T-cell (primary cell): ENCODE measurements at regions not wholly inside any gene's neighbourhood (a gene's known extent, or its start where the extent isn't known, plus 50 kb on each side); places are given as distances from the start of the nearest gene placed in this dataset.

Experiments
- ATAC-seq, 4 experiments: fragments of 200-7000 bp in 3 of 4; fragments of 150-1000 bp in 1 of 4; cut with Tn5 transposase; replicated peaks in 1 of 4; 1 replicate in 3 of 4; 2 replicates in 1 of 4; pipeline ENCODE4 v1.10.0; 2021; ENCODE audit warnings: moderate library complexity in 3 of 4, mild to moderate bottlenecking in 2 of 4, moderate number of reproducible peaks in 1 of 4
- CTCF ChIA-PET, 2 donors: fragments of 300-600 bp; sonication (Branson Sonifier 250); formaldehyde crosslinking; loops; one replicate each; lab custom pipeline; 2022; ENCODE audit warnings: antibody characterized with exemption in 2 of 2; lab: Charles Lee
- POLR2A ChIA-PET, 2 donors: fragments of 300-600 bp; sonication (Branson Sonifier 250); formaldehyde crosslinking; loops; one replicate each; lab custom pipeline; 2022; ENCODE audit warnings: antibody characterized with exemption in 2 of 2; lab: Charles Lee
- DNase-seq, 35 experiments: peaks; one replicate each; pipeline versions ENCODE4 v3.0.0 to v3.0.0-alpha.2; 2013 to 2023
- H3K27ac ChIP-seq: one replicate; pipeline ENCODE4 v1.5.1; 2013; ENCODE audit warnings: low read length
- H3K27me3 ChIP-seq, 2 experiments: replicated peaks in 1 of 2; 1 replicate in 1 of 2; 2 replicates in 1 of 2; pipeline versions ENCODE4 v1.6.1 to v1.7.0; 2013; ENCODE audit warnings: low read length in 1 of 2, mixed read lengths in 1 of 2; ENCODE audit not compliant: control insufficient read depth in 2 of 2, insufficient read depth in 2 of 2; ENCODE audit errors: extremely low read depth in 1 of 2
- H3K36me3 ChIP-seq, 2 donors: 1 replicate in 1 of 2; 2 replicates in 1 of 2; pipeline versions ENCODE4 v1.6.1 to v1.7.0; 2013; ENCODE audit warnings: low read length in 1 of 2; ENCODE audit not compliant: control insufficient read depth in 2 of 2, insufficient read depth in 1 of 2; ENCODE audit errors: extremely low read depth in 1 of 2
- H3K4me1 ChIP-seq, 2 experiments: 1 replicate in 1 of 2; 2 replicates in 1 of 2; pipeline versions ENCODE4 v1.6.1 to v1.7.0; 2013; ENCODE audit warnings: low read length in 2 of 2, mixed read lengths in 1 of 2; ENCODE audit not compliant: insufficient read depth in 2 of 2, control insufficient read depth in 1 of 2; ENCODE audit errors: extremely low read depth in 1 of 2
- H3K4me3 ChIP-seq, 2 donors: 1 replicate in 1 of 2; 2 replicates in 1 of 2; pipeline versions ENCODE4 v1.5.1 to v1.7.0; 2013; ENCODE audit warnings: mild to moderate bottlenecking in 2 of 2, low read length in 1 of 2, moderate library complexity in 1 of 2; ENCODE audit not compliant: control insufficient read depth in 1 of 2; ENCODE audit errors: extremely low read depth in 1 of 2
- H3K9me3 ChIP-seq: 2 replicates; pipeline ENCODE4 v1.7.0; 2013
- H3K27ac Mint-ChIP-seq, 2 donors: one replicate each; pipeline ENCODE4 v1.8.0; 2020 to 2021; ENCODE audit warnings: mild to moderate bottlenecking in 2 of 2, mixed read lengths in 2 of 2
- H3K27me3 Mint-ChIP-seq, 2 donors: one replicate each; pipeline ENCODE4 v1.8.0; 2021 to 2022; ENCODE audit warnings: mixed read lengths in 2 of 2
- H3K36me3 Mint-ChIP-seq: one replicate; pipeline ENCODE4 v1.8.0; 2021; ENCODE audit warnings: mixed read lengths
- H3K4me1 Mint-ChIP-seq, 3 donors: one replicate each; pipeline ENCODE4 v1.8.0; 2020 to 2022; ENCODE audit warnings: mixed read lengths in 3 of 3, mild to moderate bottlenecking in 1 of 3
- H3K4me3 Mint-ChIP-seq, 3 donors: one replicate each; pipeline ENCODE4 v1.8.0; 2020 to 2022; ENCODE audit warnings: mild to moderate bottlenecking in 3 of 3, mixed read lengths in 3 of 3, moderate library complexity in 3 of 3
- H3K9me3 Mint-ChIP-seq, 3 donors: one replicate each; pipeline ENCODE4 v1.8.0; 2020 to 2022; ENCODE audit warnings: mixed read lengths in 3 of 3
- WGBS: methylation state at CpG from one replicate; pipeline ENCODE4 v1.1.5; 2013; ENCODE audit warnings: missing lambda C conversion rate; ENCODE audit not compliant: insufficient coverage; 5-methylcytosine and 5-hydroxymethylcytosine counted together

DNA sequence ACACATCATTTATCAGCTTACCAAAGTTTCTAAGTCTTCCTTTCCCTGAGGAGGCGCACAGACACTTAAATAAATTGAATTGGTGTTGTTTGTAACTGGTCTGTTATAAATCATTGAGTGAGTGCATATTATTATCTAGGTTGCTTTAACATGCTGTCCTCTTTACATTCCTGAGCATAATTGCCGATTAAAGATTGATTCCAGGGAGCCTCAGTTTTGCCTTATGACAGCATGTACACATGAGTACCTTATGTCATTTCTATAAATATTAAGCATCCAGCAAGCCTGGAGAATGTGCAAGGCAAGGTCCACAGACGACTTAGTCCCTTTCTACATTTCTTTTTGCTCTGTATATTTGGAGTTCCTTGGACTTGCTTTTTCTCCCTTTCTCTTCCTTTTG is 177.9 kb upstream of the STEAP4 start:
- Histone ChIP-seq H3K36me3 (no peaks in the 10 kb centered on the region), H3K27me3 (no peaks in the 10 kb centered on the region), H3K27ac (no peak overlapping the region), H3K4me1 (no peaks in the 10 kb centered on the region), H3K9me3 (no peaks in the 10 kb centered on the region), H3K4me3 (no peak overlapping the region)
- H3K4me3 Mint-ChIP-seq: no peak overlapping the region
- no peak for DNase-seq
- POLR2A ChIA-PET: no interaction called here
- no peak for ATAC-seq
- peaks cover 0 to 1% of the 10 kb centered on the region in 2 donors for H3K27me3 Mint-ChIP-seq
- 100% methylated on average over 1 of the region's 3 CpGs for WGBS
- no peaks in the 10 kb centered on the region for H3K4me1 Mint-ChIP-seq
- CTCF ChIA-PET: no interaction called here
- H3K27ac Mint-ChIP-seq: no peak overlapping the region
- no peaks in the 10 kb centered on the region for H3K36me3 Mint-ChIP-seq
- H3K9me3 Mint-ChIP-seq: peaks cover 0 to 9% (median 0%) of the 10 kb centered on the region in 3 donors

DNA sequence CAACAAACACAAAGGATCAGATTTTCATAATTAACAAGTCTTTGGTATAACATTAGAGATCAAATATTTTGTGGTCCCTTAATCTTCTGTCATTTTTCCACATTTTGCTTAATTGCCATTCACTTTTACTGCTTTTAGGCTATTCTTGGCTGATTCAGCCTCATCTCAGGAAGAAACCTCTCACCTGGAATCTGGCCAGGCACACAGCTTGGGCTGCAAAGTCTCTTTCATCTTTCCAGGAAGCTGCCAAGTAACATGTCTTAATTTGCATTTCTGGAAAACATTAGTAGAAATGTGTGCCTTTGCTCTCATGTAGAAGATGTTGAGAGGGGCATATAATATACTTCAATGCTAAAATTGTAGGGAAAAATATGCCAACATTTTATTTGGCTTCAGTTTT is 174.2 kb upstream of the STEAP4 start:
- no peaks in the 10 kb centered on the region for H3K4me1 Mint-ChIP-seq
- H3K9me3 ChIP-seq: no peaks in the 10 kb centered on the region
- no peak overlapping the region for H3K27ac Mint-ChIP-seq
- H3K36me3 ChIP-seq: no peaks in the 10 kb centered on the region
- DNase-seq (no peak), ATAC-seq (no peak)
- H3K4me3 Mint-ChIP-seq: no peak overlapping the region
- ChIA-PET CTCF (no interaction called here), POLR2A (no interaction called here)
- H3K4me3 ChIP-seq: no peak overlapping the region
- no peaks in the 10 kb centered on the region for H3K36me3 Mint-ChIP-seq
- H3K27ac ChIP-seq: no peak overlapping the region
- no peaks in the 10 kb centered on the region for H3K9me3 Mint-ChIP-seq
- H3K27me3 Mint-ChIP-seq: no peaks in the 10 kb centered on the region
- H3K27me3 ChIP-seq: no peaks in the 10 kb centered on the region
- no peaks in the 10 kb centered on the region for H3K4me1 ChIP-seq

DNA sequence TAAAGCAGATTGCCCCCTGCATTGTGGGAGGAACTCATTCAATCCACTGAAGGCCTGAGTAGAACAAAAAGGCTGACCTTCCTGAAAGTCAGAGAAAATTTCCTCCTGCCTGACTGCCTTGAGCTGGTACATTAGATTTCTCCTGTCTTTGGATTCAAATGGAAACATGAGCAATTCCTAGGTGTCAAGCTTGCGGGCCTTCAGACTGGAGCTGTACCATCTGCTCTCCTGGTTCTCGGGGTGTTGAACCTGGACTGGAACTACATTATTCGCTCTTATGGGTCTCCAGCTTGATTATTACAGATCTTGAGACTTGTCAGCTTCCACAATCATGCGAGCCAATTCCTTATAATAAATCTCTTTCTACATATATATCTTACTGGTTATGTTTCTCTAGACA is 173.6 kb upstream of the STEAP4 start:
- no peaks in the 10 kb centered on the region for H3K9me3 ChIP-seq
- ChIA-PET CTCF (no interaction called here), POLR2A (interaction anchor here in 1 of 2 donors (0.6 kb wide), 1 partner anchor 81 kb away, joined by 6 read pairs; no protein-coding TSS in a partner anchor)
- no peaks in the 10 kb centered on the region for H3K36me3 ChIP-seq
- H3K27me3 Mint-ChIP-seq: no peaks in the 10 kb centered on the region
- DNase-seq (no peak), ATAC-seq (no peak)
- no peak overlapping the region for H3K27ac ChIP-seq
- H3K27me3 ChIP-seq: no peaks in the 10 kb centered on the region
- no peak overlapping the region for H3K4me3 ChIP-seq
- WGBS: 59% methylated on average over 2 of the region's 4 CpGs
- no peaks in the 10 kb centered on the region for H3K9me3 Mint-ChIP-seq
- H3K4me1 Mint-ChIP-seq: no peaks in the 10 kb centered on the region
- H3K27ac Mint-ChIP-seq: no peak overlapping the region
- no peaks in the 10 kb centered on the region for H3K4me1 ChIP-seq
- H3K4me3 Mint-ChIP-seq: no peak overlapping the region
- H3K36me3 Mint-ChIP-seq: no peaks in the 10 kb centered on the region

DNA sequence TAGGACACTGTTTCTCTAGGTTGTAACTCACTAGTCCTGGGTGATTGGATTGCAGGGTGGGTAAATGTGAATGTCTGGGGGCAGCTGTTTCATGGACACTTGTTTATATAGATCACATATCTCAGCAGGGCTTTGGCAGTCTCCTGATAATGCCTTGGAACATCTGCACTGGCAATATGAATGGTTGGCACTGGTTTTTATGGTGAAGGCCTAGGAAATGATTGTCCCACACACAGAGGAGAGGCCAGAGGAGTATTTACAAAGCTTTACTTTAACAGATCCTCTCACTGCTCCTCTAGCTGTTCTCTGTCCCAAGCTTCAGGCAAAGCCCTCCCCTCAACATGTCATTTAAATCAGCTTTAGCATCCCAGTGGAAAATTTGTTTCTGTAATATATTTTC is 171.3 kb upstream of the STEAP4 start:
- H3K27ac ChIP-seq: no peak overlapping the region
- CTCF ChIA-PET: no interaction called here
- DNase-seq (no peak), ATAC-seq (no peak)
- H3K36me3 Mint-ChIP-seq: no peaks in the 10 kb centered on the region
- H3K27me3 Mint-ChIP-seq: no peaks in the 10 kb centered on the region
- no peaks in the 10 kb centered on the region for H3K27me3 ChIP-seq
- no peaks in the 10 kb centered on the region for H3K9me3 Mint-ChIP-seq
- H3K4me1 Mint-ChIP-seq: no peaks in the 10 kb centered on the region
- H3K4me3 Mint-ChIP-seq: no peak overlapping the region
- no peak overlapping the region for H3K4me3 ChIP-seq
- no peak overlapping the region for H3K27ac Mint-ChIP-seq
- no peaks in the 10 kb centered on the region for H3K4me1 ChIP-seq
- POLR2A ChIA-PET: no interaction called here
- no peaks in the 10 kb centered on the region for H3K9me3 ChIP-seq
- H3K36me3 ChIP-seq: no peaks in the 10 kb centered on the region

DNA sequence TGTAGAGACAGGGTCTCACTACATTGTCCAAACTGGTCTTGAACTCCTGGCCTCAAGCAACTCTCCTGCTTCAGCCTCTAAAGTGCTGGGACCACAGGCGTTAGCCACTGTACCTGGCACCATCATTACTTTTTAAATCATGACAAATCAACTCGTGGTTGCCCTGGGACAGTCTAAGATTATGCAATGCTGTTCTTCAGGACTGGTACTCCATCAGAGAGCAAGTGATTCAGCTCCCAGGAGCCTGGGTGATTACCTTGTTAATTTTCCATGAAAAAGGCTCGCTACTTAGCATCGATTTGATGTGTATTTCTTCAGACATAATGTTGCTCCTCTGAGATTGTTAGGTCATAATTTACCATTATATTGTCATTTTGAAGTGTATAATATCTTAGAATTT is 158.9 kb upstream of the STEAP4 start:
- ATAC-seq (no peak), DNase-seq (no peak)
- Histone ChIP-seq H3K36me3 (no peaks in the 10 kb centered on the region), H3K27ac (no peak overlapping the region), H3K4me1 (no peaks in the 10 kb centered on the region), H3K4me3 (no peak overlapping the region), H3K9me3 (no peaks in the 10 kb centered on the region), H3K27me3 (no peaks in the 10 kb centered on the region)
- peaks cover 0 to 3% of the 10 kb centered on the region in 2 donors for H3K27me3 Mint-ChIP-seq
- no peak overlapping the region for H3K4me3 Mint-ChIP-seq
- WGBS: 29% methylated on average over 2 of the region's 4 CpGs
- no peaks in the 10 kb centered on the region for H3K36me3 Mint-ChIP-seq
- ChIA-PET POLR2A (interaction anchor here in 1 of 2 donors (0.5 kb wide), 1 partner anchor 405 kb away, joined by 5 read pairs; no protein-coding TSS in a partner anchor), CTCF (no interaction called here)
- H3K4me1 Mint-ChIP-seq: no peaks in the 10 kb centered on the region
- no peak overlapping the region for H3K27ac Mint-ChIP-seq
- peaks cover 0 to 3% (median 0%) of the 10 kb centered on the region in 3 donors for H3K9me3 Mint-ChIP-seq

DNA sequence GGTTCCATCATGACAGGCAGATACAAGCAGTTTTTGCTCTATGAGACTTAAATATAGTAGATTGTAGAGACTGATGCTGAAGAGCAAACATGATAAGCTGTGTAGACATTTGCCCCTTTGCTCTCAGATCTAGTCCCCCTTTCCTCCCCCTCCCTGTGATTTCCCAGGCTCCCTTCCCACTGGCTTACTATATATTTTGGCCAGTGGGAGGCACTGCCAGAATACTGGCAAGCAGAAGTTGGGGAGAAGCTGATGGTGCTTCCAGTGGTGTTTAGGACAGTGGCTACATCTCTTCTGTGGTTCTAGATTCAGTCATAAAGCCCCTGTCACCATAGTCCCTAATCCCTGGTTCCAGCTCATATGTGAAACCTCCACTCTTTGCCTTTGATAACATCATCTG is 156.1 kb upstream of the STEAP4 start:
- Histone ChIP-seq H3K4me1 (no peaks in the 10 kb centered on the region), H3K9me3 (no peaks in the 10 kb centered on the region), H3K27ac (no peak overlapping the region), H3K36me3 (no peaks in the 10 kb centered on the region), H3K4me3 (no peak overlapping the region), H3K27me3 (no peaks in the 10 kb centered on the region)
- ChIA-PET CTCF (no interaction called here), POLR2A (no interaction called here)
- Mint-ChIP-seq H3K27me3 (peaks cover 0 to 3% of the 10 kb centered on the region in 2 donors), H3K4me1 (no peaks in the 10 kb centered on the region), H3K36me3 (no peaks in the 10 kb centered on the region), H3K4me3 (no peak overlapping the region), H3K27ac (no peak overlapping the region), H3K9me3 (peaks cover 0 to 1% (median 0%) of the 10 kb centered on the region in 3 donors)
- DNase-seq (no peak), ATAC-seq (no peak)

DNA sequence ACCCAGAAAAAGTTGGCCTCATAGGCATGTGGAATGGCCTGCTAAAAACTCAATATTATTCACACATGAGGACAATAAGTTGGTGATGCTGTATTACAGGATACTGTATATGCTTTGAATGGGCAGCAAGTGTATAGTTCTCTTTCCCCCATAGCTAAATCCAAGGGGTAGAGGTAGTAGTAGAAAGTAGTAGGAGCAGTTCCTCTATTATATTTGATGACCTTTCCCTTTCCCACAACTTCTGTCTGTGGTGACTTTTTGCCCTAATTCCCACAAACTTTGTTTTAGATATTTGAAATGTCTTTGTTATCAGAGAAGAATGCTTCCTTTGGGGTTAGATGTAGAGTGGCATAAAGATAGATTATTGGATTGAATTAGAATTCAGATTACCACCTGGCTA is 154.0 kb upstream of the STEAP4 start:
- ChIA-PET CTCF (no interaction called here), POLR2A (no interaction called here)
- no peak overlapping the region for H3K4me3 Mint-ChIP-seq
- ATAC-seq (no peak), DNase-seq (no peak)
- Histone ChIP-seq H3K4me1 (no peaks in the 10 kb centered on the region), H3K9me3 (no peaks in the 10 kb centered on the region), H3K4me3 (no peak overlapping the region), H3K27me3 (no peaks in the 10 kb centered on the region), H3K36me3 (no peaks in the 10 kb centered on the region), H3K27ac (no peak overlapping the region)
- H3K36me3 Mint-ChIP-seq: no peaks in the 10 kb centered on the region
- H3K4me1 Mint-ChIP-seq: no peaks in the 10 kb centered on the region
- no peaks in the 10 kb centered on the region for H3K9me3 Mint-ChIP-seq
- H3K27ac Mint-ChIP-seq: no peak overlapping the region
- no peaks in the 10 kb centered on the region for H3K27me3 Mint-ChIP-seq
